K562 (cell line): ENCODE measurements at regions not wholly inside any gene's neighbourhood (a gene's known extent, or its start where the extent isn't known, plus 50 kb on each side); places are given as distances from the start of the nearest gene placed in this dataset.

ENCODE experiments used
- CTCF ChIP-seq, 3 experiments: IDR thresholded peaks in 2 of 3; conservative IDR thresholded peaks in 1 of 3; 2 replicates each; pipeline ENCODE4 v1.5.1; 2011 to 2012; ENCODE audit warnings: low read length in 3 of 3, mild to moderate bottlenecking in 3 of 3, control low read depth in 2 of 3, improper control_type of control experiment in 1 of 3, inconsistent platforms in 1 of 3, low read depth in 1 of 3, mixed read lengths in 1 of 3, moderate library complexity in 1 of 3; ENCODE audit not compliant: insufficient read depth in 2 of 3
- NFYB ChIP-seq: IDR thresholded peaks from 2 replicates; pipeline ENCODE4 v1.6.1; 2011; ENCODE audit warnings: mild to moderate bottlenecking, moderate library complexity; ENCODE audit not compliant: insufficient read length; ENCODE audit errors: extremely low read depth
- POLR2AphosphoS5 ChIP-seq: IDR thresholded peaks from 2 replicates; pipeline ENCODE4 v1.6.1; 2011; ENCODE audit warnings: mild to moderate bottlenecking, low read depth, low read length, moderate library complexity; ENCODE audit not compliant: control insufficient read depth, insufficient read depth
- SIN3A ChIP-seq, 2 experiments: fragments of 150-350 bp in 1 of 2; IDR thresholded peaks; 2 replicates each; pipeline ENCODE4 v1.6.1; 2011 to 2016; ENCODE audit warnings: borderline replicate concordance in 2 of 2, low read depth in 2 of 2, low read length in 2 of 2, mild to moderate bottlenecking in 2 of 2, moderate library complexity in 2 of 2; ENCODE audit not compliant: control insufficient read depth in 1 of 2
- TAF1 ChIP-seq: IDR thresholded peaks from 2 replicates; pipeline ENCODE4 v1.6.1; 2011; ENCODE audit warnings: mild to moderate bottlenecking, low read length, moderate library complexity; ENCODE audit not compliant: insufficient read depth, control insufficient read depth, severe bottlenecking; ENCODE audit errors: extremely low read depth

GRCh38 chr7:18287482-18287881, 208.1 kb upstream of the HDAC9 start:
- TF ChIP-seq SIN3A (IDR thresholded peaks at IDR 0.05; ENCODE audit: borderline replicate concordance in 2 of 2, control insufficient read depth in 1 of 2, low read depth in 2 of 2, low read length in 2 of 2) (no peak), CTCF (IDR thresholded peaks at IDR 0.05 in 2 of 3, conservative IDR thresholded peaks at IDR 0.05 in 1 of 3; ENCODE audit: insufficient read depth in 2 of 3, low read depth in 1 of 3, low read length in 3 of 3) (no peak), POLR2AphosphoS5 (no peak), NFYB (no peak), TAF1 (no peak)
